GM19238 (cell line): ENCODE measurements at regions not wholly inside any gene's neighbourhood (a gene's known extent, or its start where the extent isn't known, plus 50 kb on each side); places are given as distances from the start of the nearest gene placed in this dataset.

ENCODE experiments used
- DNase-seq: peaks from one replicate; pipeline ENCODE4 v3.0.0; 2011; ENCODE audit warnings: low spot score; ENCODE audit not compliant: insufficient read length

GRCh38 chr2:23249348-23249747 is 135.6 kb upstream of the KLHL29 start:
- DNase-seq: no peak

DNA sequence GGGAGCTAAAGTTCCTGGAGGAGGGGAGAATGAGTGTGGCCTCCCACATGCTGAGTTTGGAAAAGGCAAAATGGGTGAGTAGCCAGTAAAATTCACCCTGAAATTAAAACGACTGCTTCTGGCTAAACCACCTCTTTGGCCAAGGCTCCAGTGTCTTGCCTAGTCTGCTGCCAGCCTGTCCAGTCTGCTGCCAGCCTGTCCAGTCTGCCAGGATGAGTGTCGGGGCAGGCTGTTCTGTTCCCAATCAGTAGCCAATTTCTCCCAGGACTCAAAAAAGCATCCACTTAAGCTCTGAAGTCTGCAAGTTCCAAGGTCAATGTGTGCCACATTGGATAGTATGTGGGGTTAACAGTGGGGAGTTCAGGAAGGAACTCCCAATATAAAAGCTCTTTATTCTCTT is 134.6 kb upstream of the KLHL29 start:
- DNase-seq: no peak

- DNase-seq: no peak
Observed at GRCh38 chr2:23256643-23257042, 128.3 kb upstream of the KLHL29 start.

- no peak for DNase-seq
Observed at GRCh38 chr2:23260621-23261020, 124.4 kb upstream of the KLHL29 start.

DNA sequence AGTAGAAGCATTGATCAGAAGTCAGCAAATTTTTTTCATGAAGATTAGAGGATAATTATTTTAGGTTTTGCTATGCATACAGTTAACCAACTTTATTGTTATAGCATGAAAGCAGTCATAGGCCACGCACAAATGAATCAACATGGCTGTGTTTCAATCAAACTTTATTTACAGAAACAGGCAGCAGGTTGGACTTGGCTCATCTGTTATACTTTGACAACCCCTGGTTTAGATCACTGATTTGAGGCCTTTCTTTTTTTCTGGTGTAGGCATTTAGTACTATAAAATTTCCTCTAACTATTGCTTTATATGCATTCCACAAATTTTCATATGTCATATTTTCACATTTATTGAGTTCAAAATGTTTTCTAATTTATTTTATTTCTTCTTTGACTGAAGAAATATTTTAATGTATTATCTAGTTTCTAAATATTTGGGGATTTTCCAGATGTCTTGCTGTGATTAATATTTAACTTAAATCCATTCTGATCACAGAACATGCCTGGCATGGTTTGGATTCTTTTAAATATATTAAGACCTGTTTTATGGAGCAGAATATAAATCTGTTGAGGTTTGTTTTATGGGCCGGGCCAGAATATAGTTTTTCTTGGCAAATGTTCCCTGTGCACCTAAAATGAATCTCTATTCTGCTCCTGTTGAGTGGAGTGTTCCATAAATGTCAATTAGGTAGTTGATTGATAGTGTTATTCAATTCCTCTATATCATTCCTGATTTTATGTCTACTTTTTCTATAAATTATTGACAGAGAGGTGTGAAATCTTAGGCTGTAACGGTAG is 116.3 kb upstream of the KLHL29 start:
- no peak for DNase-seq

DNA sequence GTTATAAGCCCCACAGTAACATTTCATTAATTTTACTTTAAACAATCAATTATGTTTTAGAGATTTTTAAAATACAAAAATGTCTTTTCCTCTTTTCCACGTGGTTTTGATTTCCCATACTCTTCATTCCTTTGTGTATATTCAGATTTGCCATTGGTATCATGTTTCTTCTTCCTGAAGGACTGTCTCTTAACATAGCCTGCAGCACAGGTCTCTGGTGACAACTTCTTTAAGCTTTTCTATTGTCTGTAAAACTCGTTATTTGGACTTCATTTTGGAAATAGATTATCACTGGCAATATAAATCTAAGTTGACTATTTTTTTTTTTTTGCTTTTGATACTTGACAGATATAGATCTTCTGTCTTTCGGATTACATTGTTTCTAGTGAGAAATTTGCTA is 115.2 kb upstream of the KLHL29 start:
- DNase-seq: no peak

DNA sequence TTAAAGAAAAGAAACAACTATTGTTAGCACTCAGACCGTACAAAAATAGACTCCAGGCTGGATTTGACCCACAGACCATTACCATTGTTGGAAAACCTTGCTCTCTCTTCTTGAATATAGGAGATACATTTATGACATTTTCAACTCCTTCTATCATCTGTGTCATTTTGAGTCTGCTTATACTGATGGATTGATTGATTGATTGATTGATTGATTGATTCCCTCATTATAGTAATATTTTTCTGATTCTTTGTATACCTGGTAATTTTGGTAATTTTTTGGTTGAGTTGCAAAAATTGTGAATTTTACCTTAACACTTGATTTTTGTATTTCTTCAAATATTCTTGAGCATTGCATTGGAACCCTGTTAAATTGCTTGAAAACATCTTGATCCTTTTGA is 114.2 kb upstream of the KLHL29 start:
- DNase-seq: no peak

- no peak for DNase-seq
Observed at GRCh38 chr2:23271230-23271629, 113.7 kb upstream of the KLHL29 start.

DNA sequence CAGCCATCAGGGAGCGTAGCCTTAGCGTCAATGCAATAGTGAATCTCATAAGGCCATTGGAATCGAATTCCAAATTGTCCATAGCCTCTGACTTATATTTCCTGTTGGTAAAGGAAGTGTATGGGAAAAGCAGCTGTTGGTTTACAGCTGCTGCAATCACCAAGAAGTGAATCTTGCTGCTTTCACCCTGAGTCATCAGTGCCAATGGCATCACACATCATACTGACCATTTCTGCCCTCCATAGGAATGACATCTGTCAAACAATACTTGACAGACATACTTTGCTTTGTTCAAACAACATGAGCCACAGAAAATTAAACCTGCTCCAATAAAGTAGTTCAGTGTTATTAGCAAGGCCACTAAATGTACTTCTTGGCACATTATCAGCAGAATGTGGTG is 111.2 kb upstream of the KLHL29 start:
- DNase-seq: no peak

DNA sequence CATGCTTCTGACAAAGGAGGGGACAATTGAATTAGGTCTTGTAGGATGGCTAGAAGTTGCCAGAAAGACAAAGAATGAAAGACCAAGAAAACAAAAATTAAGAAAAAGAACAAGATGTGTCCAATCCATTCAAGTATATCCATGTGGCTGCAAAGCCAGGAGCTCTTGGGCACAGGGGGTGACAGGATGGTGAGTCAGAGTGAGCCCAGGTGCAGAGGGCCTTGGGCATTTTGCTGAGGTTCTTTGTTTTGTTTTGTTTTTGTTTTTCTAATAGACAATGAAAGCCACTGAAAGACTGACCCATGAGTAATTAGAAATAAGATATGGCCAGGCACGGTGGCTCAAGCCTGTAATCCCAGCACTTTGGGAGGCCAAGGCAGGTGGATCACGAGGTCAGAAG is 104.6 kb upstream of the KLHL29 start:
- no peak for DNase-seq

GRCh38 chr2:23283653-23284052 is 101.3 kb upstream of the KLHL29 start:
- DNase-seq: no peak

DNA sequence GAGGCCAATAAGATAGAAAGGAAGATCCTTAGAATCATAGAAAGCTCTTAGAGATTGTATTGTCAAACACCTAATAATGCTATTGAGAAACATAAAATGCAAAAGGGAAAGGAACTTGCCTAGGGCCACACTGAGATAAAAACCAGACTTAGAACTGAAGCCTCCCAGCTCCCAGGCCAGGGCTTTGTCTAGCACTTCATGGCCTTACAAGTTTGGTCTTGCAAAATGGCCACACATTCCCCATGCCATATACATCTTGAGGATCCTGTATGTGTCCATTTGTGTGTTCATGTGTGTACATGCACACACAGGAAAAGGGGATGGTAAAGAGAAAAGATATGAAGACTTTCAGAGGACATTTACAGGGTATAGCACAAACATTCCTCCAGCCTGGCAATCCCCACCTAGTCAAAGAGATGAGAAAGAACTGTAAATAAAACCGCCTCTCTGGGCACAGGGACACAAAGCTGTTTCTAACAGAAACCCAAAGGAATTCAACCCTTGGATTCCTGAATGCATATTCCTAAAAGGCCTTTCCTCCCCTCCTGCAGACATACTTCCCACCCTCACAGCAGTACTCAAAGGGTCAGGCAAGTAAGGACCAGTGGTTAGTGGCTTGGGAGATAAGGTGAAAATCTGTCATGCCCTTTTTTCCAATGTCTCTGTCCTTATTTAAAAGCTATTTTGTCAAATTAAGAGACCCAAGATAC is 99.7 kb upstream of the KLHL29 start:
- DNase-seq: no peak

- no peak for DNase-seq
Observed at GRCh38 chr2:23286031-23286757, 98.8 kb upstream of the KLHL29 start.

DNA sequence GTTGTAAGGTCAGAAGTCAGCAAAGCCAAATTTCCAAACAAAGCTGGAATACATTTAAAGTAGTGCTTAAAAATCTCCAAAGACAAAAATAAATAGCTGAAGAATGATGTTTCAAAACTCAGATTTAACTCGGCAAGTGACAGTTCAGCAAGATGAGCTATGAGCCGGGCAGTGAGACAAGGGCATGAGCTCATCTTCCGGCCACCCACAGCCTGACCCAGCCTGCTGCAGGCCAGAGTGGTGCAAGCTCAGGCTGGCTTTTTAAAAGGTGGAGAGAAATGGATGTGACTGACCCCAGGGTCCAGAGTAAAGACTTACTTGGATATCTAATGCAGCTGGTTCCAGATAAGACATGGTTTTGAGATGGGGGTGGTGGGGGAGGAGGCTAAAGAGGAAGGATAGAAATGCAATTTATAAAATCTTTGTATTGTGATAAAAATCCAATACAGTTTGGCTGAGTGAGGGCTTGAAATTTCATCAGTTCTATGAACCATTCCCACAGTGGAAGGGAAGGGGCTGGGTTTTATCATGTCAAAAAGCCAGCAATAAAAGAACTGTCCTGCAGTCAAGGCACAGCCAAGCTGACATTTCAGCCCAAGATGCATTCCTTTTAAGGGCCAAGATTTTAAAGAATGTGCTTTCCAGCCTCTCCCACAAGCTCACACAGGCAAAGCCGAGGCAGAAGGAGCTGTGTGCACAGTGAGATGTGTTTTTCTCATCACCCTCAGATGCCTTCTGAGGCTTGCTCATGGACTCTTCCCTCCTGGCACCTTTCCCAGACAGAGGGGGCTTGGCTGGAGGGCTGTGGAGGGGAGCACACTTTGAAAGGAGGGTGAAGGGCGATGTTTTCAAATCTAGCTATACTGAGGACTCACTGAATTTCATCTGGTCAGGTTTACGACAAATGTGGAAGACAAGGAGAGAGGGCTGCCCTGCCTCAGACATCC is 97.9 kb upstream of the KLHL29 start:
- DNase-seq: no peak

DNA sequence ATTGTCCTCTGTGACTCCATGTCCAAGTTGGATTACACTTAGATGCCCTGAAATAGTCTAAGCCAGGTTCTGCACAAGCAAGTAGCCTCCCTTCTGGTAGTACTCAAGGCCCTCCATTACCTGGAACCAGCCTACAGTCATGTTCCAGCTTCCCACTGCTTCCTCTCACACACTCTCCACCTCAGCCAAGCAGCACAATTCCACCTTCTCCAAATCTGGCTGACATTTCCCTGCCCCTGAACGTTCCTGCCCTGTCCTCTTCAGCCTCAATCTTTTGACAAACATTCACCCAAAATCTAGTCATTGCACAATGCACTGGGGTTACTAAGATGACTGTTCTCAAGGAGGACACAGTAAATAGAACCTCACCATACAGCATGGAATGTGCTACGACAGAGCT is 95.3 kb upstream of the KLHL29 start:
- DNase-seq: no peak

GRCh38 chr2:23291239-23291638 is 93.7 kb upstream of the KLHL29 start:
- DNase-seq: no peak

DNA sequence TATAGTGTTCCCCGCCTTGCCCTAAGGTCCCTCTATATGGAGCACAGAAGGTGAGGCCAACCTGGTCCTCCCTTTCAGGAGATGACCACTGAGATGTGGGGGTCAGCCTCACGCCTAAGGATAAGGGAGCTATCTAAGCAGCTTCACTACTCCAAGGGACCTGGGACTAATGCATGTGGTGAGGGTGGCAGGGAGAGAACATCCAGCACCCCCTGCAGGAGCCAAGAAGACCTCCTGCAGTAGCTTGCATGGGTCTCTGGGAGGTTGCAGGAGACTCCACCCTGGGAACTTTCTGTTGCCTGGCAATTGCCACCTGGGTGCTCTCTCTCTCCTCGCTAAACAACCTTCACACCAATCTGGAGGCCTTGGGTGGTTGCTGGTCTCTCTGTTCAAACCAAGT is 93.0 kb upstream of the KLHL29 start:
- DNase-seq: no peak

DNA sequence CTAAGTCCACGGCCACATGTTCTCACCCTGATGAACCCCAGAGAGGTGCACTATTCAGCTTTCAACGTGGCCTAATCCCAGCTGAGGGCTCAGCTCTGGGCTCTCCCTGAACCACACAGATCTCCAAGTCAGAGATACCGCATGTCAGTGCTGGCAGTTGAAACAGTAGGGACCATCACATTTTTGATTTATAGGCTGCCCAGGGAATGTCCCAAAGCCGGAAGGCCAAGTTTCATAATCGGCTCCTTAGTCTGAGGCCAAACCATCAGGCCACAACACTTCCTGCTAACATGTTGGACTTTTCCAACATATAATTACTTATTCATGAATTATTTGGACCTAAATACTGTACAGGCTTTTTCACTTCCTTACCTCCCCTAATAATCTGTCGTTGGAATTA is 91.9 kb upstream of the KLHL29 start:
- no peak for DNase-seq

DNA sequence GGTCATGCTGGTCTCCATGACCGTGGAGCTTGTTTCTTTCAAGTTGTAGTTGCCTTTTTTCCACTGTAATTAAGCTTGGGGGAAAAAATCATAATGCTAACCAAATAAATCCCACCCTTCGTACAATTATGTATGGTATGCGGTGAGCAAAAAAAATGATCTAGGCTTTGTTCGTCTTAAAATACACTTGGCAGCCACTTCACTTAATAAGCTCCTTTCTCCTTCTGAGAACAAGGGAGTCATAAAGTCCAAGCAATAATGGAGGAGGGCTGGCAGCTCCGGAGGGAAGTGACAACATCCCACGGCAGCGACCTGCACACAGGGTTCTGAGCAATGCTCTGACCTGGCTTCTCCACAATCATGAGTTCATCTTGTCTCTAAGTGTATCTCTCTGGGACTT is 91.2 kb upstream of the KLHL29 start:
- DNase-seq: no peak

DNA sequence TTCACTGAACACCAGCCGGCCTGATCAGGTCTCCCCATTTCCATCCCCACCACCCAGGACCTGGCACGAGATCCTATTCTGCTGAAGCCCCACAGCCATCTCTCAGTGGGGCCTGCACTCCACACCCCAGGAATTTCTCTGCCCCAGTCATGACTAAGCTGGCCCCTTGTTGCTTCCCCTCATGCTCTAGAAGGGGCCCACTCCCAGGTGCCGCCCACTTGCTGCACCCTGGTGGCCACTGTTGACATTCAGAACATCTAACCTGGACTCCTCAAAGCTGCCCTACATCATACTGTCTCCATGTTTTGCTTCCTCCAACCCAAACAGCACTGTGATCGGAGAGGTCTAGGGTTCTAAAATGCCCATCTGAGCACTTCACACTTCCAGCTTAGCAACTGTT is 90.7 kb upstream of the KLHL29 start:
- DNase-seq: no peak

DNA sequence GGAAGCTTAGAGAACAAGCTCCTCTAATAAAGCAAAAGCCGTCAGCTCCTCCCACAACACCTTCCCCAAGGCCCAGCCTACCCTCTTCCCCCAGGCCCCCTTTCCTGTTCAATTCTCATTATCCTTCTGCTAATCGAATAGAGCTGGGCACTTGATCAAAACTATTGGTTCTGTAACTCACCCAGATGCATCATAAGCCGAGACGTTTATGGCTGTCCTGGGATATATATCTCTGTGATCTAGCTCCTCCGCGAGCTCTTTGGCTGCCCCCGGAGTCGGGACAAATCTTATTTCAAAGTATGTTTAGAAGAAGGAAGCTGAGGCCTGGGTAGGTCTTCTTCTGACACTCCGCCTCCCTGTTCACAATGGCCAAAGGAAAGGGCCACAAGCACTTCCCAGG is 88.3 kb upstream of the KLHL29 start:
- DNase-seq: no peak
